GM21786 (cell line): ENCODE measurements at regions not wholly inside any gene's neighbourhood (a gene's known extent, or its start where the extent isn't known, plus 50 kb on each side); places are given as distances from the start of the nearest gene placed in this dataset.

ENCODE experiments used
- ATAC-seq: cut with Tn5 transposase; IDR thresholded peaks from one replicate; pipeline ENCODE4 v1.9.1; 2021; ENCODE audit not compliant: unreplicated experiment

DNA sequence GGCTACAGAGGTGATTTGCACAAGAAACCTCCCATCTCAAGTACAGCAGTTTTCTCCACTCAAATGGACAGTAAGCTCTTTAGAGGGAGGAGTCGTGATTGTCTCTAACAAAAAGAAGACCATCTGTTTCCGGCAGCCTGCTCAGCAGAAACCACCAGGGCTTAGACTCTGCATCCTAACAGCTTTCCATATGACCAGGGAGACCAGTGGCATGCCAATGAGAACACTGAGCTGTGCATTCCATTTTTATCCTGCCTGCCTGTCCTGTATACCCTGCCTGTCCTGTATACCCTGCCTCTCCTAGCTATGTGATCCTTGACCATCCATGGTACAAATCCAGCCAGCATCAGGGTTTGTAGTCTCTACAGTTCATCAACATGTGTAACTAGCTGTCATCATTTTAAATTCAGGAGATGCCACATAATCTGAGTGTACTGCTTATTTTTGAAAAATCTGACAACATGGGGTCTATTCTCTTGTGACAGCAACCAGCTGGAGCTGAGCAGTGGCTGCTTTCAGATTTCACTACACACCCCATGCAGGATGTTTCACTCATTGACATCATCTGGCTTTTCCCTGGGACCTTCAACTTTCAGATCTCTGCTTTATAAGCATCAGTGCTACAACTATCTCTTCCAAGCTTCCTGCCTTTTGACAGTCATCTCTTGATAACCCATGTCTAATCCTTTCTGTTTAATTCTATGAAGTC, 50.5 kb upstream of the POU2AF2 start:
- ATAC-seq = no peak

DNA sequence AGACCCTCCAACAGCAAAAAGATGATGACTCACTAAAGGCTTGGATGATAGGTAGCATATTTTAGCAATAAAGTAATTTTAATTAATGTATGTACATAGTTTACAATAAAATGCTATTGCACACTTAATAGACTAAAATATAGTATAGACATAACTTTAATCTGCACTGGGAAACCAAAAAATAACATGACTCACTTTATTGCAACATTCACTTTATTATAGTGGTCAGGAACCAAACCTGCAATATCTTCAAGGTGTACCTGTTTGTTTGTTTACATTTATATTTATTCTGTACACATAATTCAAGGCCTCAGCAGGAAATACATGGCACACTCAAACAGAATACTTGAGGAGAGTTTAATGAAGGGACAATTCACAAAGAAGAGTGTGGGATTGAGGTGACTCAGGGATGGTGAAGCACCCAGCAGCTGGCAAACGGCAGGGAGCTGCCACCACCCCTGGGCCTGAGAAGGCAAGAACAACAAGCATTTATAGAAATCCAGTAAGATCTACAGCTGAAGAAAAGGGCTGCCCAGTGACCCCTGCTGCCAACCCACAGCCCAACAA, 51.5 kb upstream of the POU2AF2 start:
- no peak for ATAC-seq

DNA sequence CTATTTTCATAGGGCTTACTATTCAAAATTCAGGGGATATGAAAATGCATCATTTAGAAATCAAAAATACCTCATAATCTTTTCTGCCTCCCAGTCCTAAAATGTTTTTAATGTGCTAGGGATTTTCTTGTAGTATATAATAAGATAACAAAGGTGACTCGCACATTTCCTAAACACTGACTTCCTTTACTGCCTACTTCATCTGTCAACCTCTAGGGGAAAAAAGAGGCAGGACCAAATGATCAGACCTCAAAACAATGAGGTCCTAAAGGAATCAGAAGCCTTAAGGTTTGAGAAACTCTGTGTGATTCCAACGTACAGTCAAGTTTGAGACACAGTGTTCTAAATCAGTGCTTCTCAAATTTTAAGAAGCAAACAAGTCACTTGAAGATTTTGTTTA, 56.1 kb upstream of the POU2AF2 start:
- ATAC-seq = no peak

DNA sequence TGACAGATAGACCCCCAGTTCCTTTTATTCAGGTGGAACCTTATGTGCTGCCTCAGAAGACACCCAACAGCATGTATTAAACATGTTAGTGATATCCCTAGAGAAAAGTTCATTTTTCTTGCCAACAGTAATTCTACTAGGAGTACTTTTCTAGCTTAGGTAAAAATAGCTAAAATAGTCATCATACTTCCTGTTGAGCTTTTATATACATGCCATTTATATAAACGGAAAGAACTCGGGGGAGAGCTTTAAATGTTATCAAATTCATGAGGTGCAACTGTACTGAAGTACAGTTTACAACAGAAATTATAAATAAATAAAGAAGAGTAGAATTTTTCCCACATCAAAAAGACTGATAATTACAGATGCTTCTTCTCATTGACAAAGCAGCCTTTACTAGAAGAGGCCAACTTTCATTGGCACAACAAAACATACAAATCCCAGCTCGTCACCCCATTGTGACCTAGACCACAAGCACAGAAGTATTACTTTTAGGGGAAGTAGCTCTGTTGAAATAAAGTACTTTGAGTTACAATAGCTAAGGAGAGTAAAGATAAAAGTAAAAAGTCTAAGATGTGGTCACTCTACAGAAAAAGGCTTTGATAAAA, 59.1 kb upstream of the POU2AF2 start:
- no peak for ATAC-seq

DNA sequence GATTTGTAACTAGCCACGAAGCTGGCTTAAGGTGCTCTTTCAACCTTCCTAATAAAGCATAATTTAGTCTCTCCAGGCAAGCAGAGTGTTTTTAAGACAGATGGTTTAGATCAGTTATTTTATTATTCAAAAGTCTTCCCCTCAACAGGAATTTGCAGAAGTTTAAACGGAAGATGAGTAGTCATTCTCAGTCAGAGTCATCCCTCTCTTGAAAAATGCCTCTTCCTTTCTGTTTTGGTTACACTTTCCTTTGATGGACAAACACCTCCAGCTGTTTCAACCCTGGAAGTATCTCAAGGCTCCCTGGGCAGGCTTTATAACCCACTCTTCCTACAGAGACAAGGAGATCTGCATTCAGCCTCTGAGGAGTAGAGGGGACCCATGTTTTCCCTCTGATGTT, 60.3 kb upstream of the POU2AF2 start:
- no peak for ATAC-seq

DNA sequence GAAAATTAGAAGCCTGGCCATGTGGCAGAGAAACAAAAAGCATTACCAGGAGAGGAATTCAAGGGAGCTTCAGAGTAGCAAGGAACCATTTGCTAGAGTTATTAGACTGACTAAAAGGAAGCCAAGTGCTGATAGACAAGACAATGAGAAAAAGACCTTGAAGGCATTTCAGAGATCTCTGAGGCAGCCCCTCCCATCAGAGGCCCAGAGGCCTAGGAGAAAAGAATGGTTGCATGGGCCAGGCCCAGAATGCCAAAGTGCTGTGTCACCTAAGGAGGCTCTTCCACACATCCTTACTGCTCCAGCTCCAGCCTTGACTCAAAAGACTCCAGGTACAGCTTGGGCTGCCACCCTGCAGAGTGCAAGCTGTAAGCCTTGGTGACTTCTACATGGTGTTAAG, 61.8 kb upstream of the POU2AF2 start:
- no peak for ATAC-seq

DNA sequence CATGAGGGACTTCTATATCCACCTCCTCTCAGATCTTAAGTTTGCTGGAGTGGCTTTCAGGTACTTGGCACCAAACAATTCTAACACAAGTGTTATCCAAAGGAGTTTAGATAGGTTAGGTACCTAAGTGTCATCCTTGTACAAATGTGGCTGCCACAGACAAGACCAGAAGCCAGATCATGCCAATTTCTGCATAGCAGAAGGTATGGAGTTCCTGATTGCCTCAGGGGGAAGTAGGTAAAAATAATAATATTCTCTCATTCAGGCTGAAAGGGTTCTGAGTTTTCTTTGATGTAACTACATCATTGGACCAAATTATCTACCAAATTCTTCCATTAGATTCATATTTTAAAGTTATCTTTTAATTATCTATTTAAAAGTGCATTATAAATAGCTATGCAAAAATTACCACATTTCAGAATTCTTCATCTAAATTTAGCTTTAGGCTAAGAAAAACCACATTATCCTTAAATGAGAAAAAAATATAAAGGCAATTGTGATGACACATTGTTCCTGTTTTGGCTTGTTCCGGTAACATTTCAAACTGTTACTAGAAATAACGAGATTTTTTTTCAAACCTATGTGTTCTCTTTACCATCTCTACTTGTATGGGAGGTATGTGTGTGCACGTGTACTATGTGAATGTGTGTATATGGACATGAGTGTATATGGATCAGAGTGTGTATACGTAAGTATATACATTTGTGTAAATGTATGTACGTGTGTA, 66.2 kb upstream of the POU2AF2 start:
- ATAC-seq = no peak

DNA sequence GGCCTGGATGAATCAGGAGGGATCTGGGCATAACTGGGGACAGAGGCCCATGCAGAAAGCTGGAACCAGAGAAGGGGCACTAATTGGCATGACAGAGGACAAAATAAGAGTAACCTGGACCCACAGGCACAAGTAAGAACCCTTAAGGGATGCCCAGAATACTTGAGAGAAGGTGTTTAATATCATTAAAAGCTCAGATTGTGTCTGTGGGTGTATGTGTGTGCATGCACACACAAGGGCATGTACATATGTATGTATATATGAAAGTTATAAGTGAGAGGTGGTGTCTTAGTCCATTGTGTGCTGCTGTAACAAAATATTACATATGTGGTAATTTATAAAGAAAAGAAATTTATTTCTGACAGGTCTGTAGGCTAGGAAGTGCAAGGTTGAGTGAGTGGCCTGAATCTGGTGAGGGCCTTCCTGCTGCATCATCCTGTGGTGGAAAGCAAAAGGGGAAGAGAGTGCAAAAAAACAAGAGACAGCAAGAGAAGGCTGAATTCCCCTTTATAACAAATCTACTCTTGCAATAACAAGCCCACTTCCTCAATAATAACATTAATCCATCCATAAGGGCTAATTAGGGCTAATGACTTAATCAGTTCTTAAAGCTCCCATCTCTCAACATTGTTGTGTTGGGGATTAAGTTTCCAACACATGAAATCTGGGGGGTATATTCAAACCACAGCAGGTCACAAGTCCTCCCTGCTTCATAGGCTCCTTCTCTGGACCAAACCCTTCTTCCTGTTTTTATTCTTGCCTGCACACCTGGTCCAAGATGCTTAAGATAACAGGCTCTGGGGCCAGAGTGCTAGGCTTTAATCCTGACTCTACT, 68.3 kb upstream of the POU2AF2 start:
- peak; percentile 74 for ATAC-seq

DNA sequence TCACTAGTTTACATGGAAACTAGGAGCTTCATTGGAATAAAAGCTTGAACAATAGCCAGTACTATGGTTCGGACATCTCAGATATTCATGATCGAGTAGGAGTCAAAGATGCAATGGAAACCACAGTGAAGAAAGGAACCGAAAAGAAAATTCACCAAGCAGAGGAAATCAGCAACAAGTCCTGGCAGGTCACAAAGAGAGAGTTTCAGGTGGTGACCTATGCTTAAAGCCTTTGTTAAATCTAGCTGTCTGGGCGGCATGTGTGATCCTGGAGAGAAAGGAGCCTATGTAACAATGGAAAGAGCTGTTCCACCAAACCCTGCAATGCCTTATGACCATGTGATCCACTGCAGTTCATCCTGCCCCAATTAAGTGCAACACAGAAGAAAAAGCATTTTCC, 68.9 kb upstream of the POU2AF2 start:
- peak; percentile 40 for ATAC-seq

DNA sequence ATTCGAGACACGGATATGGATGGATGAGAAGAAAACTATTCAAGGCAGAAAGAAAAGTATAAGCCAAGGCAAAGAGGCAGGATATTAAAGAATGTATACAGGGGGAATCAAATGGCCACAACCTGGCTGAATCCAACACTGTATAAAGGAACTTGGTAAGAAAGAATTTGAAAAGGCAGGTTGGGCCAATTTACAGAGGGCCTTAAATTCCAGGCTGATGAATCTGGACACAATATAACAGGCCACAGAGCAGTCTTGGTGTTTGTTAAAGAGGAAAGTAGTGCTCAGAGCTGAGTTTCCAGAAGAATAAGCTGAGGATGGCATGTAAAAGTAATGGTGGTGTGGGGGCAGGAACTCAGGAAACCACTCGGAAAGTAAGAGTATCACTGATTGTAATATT, 72.3 kb upstream of the POU2AF2 start:
- no peak for ATAC-seq

DNA sequence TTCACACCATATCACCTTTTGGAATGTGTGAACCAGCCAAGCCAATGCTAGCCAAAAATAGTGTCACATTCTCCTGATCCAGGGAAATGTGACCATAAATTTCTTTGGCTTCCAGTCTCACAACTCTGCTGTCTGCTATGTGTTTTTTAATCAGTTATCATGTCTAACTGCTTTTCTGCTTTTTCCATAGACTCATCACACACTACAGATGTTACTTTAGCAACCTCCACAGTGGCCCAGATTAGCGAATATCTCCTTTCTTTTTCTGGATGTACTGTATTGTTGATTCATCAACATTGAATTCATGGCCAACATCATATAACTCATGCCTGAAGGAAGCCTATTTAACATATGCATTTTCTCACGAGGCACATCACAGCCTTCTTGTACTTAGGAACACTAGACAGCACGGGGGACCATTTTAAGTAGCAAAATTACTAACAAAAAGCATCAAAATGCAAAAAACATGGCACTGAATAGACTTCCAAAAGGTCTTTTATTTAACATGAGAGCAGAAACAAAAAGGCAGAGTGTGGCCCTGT, 73.1 kb upstream of the POU2AF2 start:
- ATAC-seq = no peak

DNA sequence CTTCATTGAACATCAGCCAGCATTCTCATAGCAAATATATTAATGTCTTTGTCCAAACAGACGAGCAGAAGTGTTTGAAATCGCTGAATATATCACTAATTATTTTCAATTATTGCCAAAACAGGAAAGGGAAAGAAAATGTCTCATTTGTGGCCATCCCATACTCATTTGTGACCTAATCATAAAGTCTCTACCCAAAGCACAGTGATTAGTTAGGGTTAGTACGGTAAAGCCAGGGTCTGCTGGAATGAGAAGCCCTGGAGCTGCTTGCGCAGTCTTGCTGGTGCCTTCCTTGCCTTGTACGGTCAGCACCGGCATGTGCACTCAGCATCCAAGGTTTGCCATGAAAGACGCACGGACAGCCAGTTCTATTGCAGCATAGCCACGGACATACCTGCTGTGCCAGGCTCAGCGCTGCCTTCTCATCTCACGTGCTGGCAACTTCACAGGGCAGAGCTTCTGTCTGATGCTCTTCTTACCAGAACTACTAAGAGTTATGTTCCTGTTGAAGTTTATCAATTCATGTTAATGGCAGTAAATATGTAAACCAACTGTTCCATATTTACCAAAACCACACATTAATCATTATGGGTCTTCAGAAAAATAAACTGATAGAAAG, 74.7 kb upstream of the POU2AF2 start:
- ATAC-seq = no peak

DNA sequence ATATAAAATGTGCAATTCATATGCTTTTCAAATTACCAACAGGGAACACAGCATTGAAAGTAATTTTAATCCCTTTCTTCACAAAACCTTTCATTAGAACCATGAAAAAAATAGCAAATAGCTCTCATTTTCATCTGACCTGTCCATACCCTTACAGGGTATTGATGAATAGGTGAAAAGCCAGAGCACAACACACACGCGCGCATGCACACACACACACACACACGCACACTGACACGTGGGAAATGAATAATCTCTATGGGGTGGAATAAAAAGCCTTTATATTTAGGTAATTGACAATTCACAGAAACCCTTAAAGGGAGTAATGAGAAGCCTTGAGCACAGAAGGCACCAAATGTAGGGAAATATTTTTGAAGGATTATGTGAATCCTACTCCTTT, 76.2 kb upstream of the POU2AF2 start:
- ATAC-seq = no peak

DNA sequence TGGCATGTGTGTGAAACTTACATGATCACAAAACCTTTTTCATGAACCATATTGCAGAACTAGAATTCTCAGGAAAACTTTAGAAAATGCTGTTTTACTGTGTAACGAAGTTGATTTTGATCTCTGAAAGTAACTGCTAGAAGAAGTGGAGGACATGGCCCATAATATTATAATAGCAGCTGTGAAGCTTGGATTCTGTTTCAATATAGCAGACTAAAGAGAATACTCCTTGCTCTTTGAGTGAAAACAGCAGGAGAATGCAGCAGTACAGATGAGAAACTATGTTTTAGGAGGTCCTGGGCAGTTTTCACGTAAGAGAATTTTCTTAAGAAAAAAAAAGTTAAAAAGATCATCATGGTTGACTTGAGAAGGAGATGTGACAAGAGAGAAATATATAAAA, 76.7 kb upstream of the POU2AF2 start:
- no peak for ATAC-seq

DNA sequence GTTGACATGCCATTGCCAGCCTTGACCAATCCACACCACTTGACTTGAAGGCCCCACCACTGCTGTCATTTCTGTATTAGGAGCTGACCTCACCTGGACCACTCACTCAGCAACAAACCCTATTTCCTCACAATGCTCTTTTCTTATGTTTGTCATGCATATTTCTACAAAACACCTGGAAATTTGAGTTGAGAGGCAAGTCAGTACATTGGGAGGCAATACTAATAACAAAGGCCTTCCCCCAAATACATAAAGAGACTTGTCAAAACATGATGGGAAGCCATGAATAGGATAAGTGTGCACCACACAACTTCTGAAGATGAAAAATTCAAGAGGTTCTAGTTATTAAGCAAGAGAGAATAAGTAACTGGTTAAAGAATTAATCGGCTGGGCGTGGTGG, 77.9 kb upstream of the POU2AF2 start:
- no peak for ATAC-seq

DNA sequence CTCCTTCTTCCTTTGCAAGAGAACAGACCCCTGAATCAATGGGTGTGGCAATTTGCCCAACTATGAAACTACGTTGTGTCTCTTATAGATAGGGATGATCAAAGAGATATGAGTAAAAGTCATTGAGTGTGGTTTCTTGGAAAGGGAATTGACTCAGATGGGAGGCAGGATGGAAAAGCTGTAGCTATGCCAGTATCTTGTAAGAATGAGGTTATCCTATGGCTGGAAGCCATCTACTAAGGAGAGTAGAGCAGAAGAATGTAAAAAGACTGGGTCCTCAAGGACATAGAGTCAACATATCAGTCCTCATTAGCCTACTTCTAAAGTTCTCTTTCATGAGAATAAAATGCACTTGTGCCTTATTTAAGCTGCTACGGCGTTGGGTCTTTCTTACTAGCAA, 78.9 kb upstream of the POU2AF2 start:
- no peak for ATAC-seq

DNA sequence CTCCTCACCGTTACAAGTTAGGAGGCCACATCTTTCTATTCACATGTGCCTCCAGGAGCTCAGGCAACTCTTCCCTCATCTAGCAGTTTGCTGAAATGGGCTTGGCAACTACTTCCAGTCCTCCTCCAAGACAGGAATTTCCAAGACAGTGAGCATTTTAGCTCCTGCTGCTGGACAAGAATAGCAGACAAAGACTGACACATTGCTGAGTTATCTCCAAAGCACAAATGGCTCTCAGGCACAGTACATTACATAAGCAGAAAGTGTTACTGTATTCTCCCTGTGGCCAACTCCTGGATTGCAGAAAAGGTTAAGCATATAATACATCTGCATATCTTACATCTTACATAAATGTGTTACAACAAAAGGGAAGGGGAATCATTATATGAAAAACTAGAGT, 83.2 kb upstream of the POU2AF2 start:
- no peak for ATAC-seq

DNA sequence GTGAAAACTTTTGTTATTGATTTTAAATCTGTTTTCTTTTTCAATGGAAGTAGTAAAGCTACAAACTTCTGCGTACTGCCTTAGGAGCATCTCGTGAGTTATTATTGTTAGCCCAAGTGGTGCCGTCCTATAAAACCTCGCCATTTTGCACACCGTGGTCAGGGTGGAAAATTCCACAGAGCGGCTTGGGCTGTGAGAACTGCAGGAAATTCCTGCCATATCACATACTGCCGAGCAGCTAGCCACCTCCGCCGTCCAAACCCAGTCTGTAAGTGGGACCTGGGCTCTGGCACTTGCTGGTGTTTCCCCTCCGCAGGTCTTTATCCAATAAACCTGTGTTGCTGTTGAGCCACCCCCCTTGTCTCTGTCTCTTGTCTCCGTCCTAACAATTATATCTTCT, 88.0 kb upstream of the POU2AF2 start:
- ATAC-seq = no peak

DNA sequence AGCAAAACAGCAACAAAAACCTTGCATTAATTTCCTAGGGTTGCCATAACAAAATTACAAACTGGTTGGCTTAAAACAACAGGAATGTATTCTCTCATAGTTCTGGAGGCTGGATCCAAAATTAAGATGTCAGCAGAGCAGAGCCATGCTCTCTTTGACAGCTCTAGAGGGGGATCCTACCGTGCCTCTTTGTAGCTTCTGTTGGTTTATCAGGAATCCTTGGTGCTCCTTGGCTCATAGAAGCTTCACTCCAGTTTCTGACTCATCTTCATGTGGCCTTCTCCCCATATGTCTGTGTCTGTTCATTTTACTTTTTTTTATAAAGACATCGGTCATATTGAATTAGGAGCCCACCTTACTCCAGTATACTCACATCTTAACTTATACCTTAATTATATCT, 90.5 kb upstream of the POU2AF2 start:
- no peak for ATAC-seq

DNA sequence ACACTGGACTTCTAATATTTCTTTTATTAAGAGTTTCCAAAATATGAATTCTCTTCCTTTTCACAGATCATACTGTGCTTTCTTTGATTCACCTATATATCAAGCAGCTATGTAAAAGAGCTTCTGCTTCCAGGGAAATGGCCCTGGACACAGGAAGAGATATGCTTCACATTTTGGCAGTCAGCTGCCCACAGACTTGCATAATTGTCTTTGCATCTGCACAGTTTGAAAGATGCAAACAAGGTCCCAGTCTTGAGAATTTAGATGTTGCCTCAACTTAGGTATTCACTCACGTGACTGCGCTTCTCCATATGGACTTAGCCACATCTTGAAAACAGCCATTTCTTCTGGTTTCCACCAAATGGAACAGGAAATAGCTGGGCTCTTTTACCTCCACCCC, 92.3 kb upstream of the POU2AF2 start:
- no peak for ATAC-seq

DNA sequence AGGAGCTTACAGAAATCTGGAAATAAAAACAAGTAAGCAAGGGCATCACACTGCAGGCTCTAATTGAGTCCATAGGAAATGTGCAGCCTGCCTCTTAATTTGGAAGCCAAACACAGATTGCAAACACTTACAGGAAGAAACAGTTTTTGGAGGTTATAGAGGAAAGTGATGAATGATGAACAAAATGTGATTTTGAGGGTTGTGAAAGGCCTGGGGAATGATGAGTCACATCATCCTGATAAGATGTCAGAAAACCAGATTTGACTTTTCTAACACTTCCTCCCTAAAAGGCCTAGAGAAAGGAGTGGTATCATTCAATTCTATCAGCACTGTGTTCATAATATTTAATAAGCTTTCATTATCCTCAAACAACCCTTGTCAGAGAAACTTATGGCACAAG, 96.6 kb upstream of the POU2AF2 start:
- no peak for ATAC-seq
